ENCODE measurements at regions not wholly inside any gene's neighbourhood (a gene's known extent, or its start where the extent isn't known, plus 50 kb on each side); places are given as distances from the start of the nearest gene placed in this dataset.

DNA sequence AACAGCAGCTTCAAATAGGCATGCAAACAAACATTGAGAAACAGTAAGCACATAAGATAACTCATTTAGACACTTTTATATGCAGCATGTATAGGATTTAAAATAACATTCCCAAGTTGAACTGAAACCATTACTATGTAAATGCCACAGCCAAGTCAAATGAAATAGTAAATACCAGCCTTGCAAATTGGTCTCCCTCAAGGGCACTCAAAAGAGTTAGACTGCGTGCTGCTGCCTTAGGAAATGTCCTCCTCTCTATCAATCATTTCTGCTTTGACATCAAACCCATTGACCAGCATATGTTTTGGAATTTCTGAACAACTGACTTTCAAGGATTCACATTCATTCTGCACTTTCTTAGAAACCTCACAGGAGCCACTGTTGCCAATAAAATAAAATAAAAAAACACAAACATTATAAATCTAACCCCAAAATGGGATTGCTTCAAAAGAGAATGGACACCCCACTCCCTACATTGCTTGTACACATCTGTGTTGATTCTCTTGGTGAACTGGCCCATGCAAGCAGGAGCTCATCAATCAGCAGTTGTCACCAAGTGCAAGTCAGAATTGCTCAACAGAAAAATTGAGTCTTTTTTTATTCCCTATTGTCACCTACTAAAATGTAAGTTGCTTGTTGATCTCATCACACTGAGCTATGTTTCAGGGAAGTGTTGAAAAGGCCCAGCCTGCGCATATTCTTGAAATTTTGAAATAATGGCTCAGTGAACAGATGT lies 256.2 kb downstream of the DAD1 start:
- TF ChIP-seq POLR2AphosphoS5 (IDR thresholded peaks at IDR 0.05; ENCODE audit: low read depth, low read length) (no peak), REST (IDR thresholded peaks at IDR 0.05; ENCODE audit: insufficient read depth in 1 of 2, low read depth in 2 of 2, low read length in 2 of 2) (no peak), SIN3A (IDR thresholded peaks at IDR 0.05; ENCODE audit: borderline replicate concordance, insufficient read depth, low read length) (no peak), FOXP2 (optimal IDR thresholded peaks at IDR 0.05; ENCODE audit: borderline replicate concordance, extremely low read depth, extremely low read length, insufficient read depth) (no peak), TAF1 (IDR thresholded peaks at IDR 0.05; ENCODE audit: borderline replicate concordance, insufficient read depth, low read length) (no peak)

Data from PFSK-1 (cell line).